ENCODE measurements at regions not wholly inside any gene's neighbourhood (a gene's known extent, or its start where the extent isn't known, plus 50 kb on each side); places are given as distances from the start of the nearest gene placed in this dataset.

DNA sequence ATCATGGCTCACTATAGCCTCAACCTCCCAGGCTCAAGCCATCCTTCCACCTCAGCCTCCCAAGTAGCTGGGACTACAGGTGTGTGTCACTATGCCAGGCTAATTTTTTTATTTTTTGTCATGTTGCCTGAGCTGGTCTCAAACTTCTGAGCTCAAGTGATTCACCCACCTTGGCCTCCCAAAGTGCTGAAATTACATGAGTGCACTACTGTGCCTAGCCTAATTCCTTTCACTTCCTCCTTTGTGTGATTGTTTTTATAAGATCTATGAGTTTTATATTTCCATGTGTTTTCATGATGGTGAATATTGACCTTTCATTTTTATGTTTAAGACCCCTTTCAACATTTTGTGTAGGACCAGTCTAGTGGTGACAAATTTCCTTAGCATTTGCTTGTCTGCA lies 55.2 kb upstream of the IL12B start:
- Mint-ChIP-seq H3K9me3 (peaks cover 69% of the 10 kb centered on the region), H3K36me3 (ENCODE audit: insufficient read depth) (no peaks in the 10 kb centered on the region)

DNA sequence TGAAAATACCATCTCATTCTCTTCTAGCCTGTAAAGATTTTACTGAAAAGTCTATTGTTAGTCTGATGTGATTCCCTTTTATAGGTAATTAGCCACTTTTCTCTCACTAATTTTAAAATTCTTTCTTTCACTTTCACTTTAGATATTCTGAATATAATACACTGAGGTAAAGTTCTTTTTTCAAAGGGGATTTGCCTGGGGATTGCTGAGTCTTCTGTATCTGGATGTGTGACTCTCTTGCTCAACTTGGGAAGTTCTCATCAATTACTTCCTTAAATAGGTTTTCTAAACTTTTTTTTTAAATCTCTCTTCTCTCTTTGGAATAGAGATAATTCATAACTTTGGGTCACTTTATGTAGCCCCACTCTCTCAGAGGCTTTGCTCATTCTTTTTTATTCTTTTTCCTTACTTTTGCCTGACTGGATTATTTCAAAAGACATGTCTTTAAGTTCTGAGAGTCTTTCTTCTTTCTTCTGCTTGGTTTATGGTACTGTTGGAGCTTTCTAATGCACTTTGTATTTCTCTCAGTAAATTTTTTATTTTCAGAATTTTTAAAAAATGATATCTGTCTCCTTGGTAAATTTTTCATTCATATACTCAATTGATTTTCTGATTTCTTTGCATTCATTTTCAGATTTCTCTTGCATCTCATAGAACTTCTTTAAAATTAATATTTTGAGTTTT lies 55.9 kb upstream of the IL12B start:
- ATAC-seq (no peak), DNase-seq (no peak)
- peaks cover 3% of the 10 kb centered on the region for H3K27me3 Mint-ChIP-seq (ENCODE audit: low read depth)
- no peaks in the 10 kb centered on the region for H3K36me3 Mint-ChIP-seq (ENCODE audit: insufficient read depth)
- no peaks in the 10 kb centered on the region for H3K4me1 Mint-ChIP-seq (ENCODE audit: low read depth)
- peaks cover 71% of the 10 kb centered on the region for H3K9me3 Mint-ChIP-seq
- no peak overlapping the region for H3K4me3 Mint-ChIP-seq

More for the DNA sequence above, 55.2 kb upstream of the IL12B start:
- peaks cover 1% of the 10 kb centered on the region for H3K27me3 Mint-ChIP-seq (ENCODE audit: low read depth)
- no peak overlapping the region for H3K4me3 Mint-ChIP-seq
- H3K4me1 Mint-ChIP-seq (ENCODE audit: low read depth): no peaks in the 10 kb centered on the region
- no peak for ATAC-seq
- no peak for DNase-seq

- Mint-ChIP-seq H3K27me3 (ENCODE audit: low read depth) (peaks cover 10% of the 10 kb centered on the region), H3K36me3 (ENCODE audit: insufficient read depth) (no peaks in the 10 kb centered on the region), H3K4me1 (ENCODE audit: low read depth) (no peaks in the 10 kb centered on the region), H3K9me3 (peaks cover 26% of the 10 kb centered on the region), H3K4me3 (no peak overlapping the region)
- no peak for ATAC-seq
- DNase-seq: no peak
Observed at GRCh38 chr5:159392871-159393270, 62.6 kb upstream of the IL12B start.

DNA sequence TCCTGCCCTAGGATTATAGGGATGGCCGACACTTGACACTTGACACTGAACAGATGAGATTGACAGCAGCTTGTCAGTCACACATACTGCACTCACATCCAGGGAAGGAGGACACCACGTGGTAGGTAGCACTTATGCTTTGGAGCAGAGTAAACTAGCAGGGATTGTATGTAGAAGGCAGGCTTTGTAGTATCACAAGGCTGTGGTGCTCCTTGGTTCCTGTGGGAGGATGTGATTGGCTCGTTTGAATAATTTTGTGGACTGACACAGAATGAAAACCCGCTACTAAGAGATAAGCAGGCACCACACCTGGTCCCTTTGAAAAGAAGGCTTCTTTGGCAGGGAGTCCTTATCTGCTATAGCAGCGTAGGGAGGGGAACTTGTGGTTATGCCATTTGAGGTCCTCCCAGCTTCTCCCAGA lies 63.6 kb upstream of the IL12B start:
- Mint-ChIP-seq H3K27me3 (ENCODE audit: low read depth) (peaks cover 10% of the 10 kb centered on the region), H3K4me3 (no peak overlapping the region), H3K36me3 (ENCODE audit: insufficient read depth) (no peaks in the 10 kb centered on the region), H3K4me1 (ENCODE audit: low read depth) (no peaks in the 10 kb centered on the region), H3K9me3 (peaks cover 16% of the 10 kb centered on the region)
- ATAC-seq (no peak), DNase-seq (no peak)

DNA sequence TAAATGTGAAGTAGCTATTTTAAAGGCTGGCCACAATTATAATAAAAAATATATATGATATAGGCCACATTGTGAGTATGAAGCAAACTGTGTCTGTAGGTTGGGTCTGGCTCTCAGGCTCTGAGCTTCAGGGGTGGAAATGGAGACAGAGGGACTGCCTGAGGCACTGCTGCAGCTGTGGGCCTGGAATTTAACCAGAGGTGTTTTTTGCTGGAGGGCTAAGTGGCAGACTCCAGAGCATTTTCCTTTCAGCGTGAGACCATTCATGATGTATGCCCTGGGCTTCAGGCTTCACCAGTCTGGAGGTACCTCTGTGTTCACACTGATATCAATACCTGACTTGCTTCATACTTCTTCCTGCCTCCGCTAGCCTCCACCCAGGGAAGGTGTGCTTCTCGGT lies 64.9 kb upstream of the IL12B start:
- H3K36me3 Mint-ChIP-seq (ENCODE audit: insufficient read depth): no peaks in the 10 kb centered on the region
- ATAC-seq (no peak), DNase-seq (no peak)
- peaks cover 5% of the 10 kb centered on the region for H3K9me3 Mint-ChIP-seq
- no peak overlapping the region for H3K4me3 Mint-ChIP-seq
- peaks cover 10% of the 10 kb centered on the region for H3K27me3 Mint-ChIP-seq (ENCODE audit: low read depth)
- no peaks in the 10 kb centered on the region for H3K4me1 Mint-ChIP-seq (ENCODE audit: low read depth)

- no peaks in the 10 kb centered on the region for H3K36me3 Mint-ChIP-seq (ENCODE audit: insufficient read depth)
- H3K4me1 Mint-ChIP-seq (ENCODE audit: low read depth): no peaks in the 10 kb centered on the region
- DNase-seq (no peak), ATAC-seq (no peak)
- peaks cover 12% of the 10 kb centered on the region for H3K27me3 Mint-ChIP-seq (ENCODE audit: low read depth)
- no peaks in the 10 kb centered on the region for H3K9me3 Mint-ChIP-seq
- H3K4me3 Mint-ChIP-seq: no peak overlapping the region
Observed at GRCh38 chr5:159398936-159399335, 68.6 kb upstream of the IL12B start.

DNA sequence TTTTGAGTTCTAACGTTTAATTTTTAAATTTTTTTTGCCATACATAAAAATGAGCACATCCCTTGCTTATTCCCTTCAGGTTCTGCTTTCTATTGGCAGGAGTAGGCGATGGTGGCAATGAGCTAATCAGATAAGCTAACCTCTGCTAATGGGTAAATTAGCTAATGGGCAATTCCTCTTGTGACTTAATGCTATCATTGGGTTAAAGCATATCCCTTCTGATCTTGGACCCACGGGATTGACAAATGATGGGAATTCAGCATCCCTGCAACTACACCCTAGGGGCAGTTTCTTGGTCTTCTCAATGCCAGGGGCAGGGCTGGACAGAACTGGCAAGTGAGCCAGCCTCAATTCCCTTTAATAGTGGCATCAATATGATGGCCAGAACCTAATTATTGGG lies 70.2 kb upstream of the IL12B start:
- ATAC-seq: no peak
- Mint-ChIP-seq H3K4me1 (ENCODE audit: low read depth) (no peaks in the 10 kb centered on the region), H3K36me3 (ENCODE audit: insufficient read depth) (no peaks in the 10 kb centered on the region), H3K9me3 (no peaks in the 10 kb centered on the region), H3K4me3 (no peak overlapping the region), H3K27me3 (ENCODE audit: low read depth) (peaks cover 14% of the 10 kb centered on the region)
- no peak for DNase-seq

GRCh38 chr5:159402311-159402710 lies 72.0 kb upstream of the IL12B start:
- no peak for DNase-seq
- Mint-ChIP-seq H3K27me3 (ENCODE audit: low read depth) (peaks cover 14% of the 10 kb centered on the region), H3K9me3 (no peaks in the 10 kb centered on the region), H3K36me3 (ENCODE audit: insufficient read depth) (no peaks in the 10 kb centered on the region), H3K4me1 (ENCODE audit: low read depth) (no peaks in the 10 kb centered on the region), H3K4me3 (no peak overlapping the region)
- no peak for ATAC-seq

DNA sequence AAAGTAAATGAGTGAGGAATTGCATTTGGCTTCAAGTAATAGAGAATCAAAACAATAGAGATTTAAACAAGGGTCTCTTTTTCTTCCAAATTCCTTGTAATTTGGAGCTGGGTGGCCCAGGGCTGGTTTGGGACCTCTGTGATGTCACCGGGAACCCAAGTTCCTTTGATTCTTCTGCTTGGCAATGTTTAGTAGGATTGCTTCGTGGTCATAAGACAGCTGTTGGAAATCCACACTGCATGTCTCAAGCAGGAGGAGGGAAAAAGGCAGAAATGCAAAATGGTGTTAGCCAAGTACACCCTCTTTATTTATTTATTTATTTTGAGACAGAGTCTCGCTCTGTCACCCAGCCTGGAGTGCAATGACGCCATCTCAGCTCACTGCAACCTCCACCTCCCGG lies 72.6 kb upstream of the IL12B start:
- Mint-ChIP-seq H3K27me3 (ENCODE audit: low read depth) (peaks cover 14% of the 10 kb centered on the region), H3K4me1 (ENCODE audit: low read depth) (no peaks in the 10 kb centered on the region)

DNA sequence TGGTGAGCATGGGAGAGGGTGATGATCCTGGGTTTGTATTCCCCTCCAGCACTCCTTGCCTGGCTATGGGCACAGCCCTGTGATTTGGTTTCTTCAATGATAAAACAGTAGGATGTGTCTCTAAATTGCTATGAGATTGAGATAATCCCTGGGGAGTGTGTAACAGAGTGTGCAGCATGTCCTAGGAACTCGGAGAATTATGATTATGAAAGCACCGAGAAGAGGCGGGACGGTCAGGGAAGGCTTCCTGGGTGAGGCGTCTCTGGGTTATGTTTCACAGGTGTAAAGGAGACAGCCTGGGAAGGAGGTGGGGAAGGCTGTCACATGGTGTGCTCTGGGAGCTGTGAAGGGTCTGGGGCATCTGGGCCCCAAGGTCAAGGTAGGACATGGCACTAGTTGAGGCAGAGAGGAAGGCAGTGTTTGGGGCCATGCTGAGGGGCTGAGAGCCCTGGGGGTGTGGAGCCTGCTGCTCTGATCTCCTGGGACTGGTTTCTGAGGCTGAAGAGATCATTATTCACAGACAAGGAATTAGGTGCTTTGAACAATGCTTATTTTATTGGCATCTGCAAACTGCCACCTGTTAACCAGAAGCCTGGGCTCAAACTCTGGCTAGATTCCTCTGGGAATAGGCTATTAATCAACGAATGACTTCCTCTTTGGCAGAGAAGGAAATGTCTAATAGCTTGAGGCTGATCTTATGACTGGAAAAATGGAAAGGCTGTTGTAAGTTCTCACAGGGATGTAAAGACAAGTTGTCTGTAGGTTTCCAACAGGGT lies 73.8 kb upstream of the IL12B start:
- no peak overlapping the region for H3K4me3 Mint-ChIP-seq
- DNase-seq (no peak), ATAC-seq (no peak)
- H3K4me1 Mint-ChIP-seq (ENCODE audit: low read depth): peaks cover 4% of the 10 kb centered on the region
- no peaks in the 10 kb centered on the region for H3K9me3 Mint-ChIP-seq
- H3K36me3 Mint-ChIP-seq (ENCODE audit: insufficient read depth): no peaks in the 10 kb centered on the region
- H3K27me3 Mint-ChIP-seq (ENCODE audit: low read depth): peaks cover 14% of the 10 kb centered on the region

More for the DNA sequence above, 72.6 kb upstream of the IL12B start:
- ATAC-seq: no peak
- no peak for DNase-seq
- no peak overlapping the region for H3K4me3 Mint-ChIP-seq
- no peaks in the 10 kb centered on the region for H3K9me3 Mint-ChIP-seq
- H3K36me3 Mint-ChIP-seq (ENCODE audit: insufficient read depth): no peaks in the 10 kb centered on the region

DNA sequence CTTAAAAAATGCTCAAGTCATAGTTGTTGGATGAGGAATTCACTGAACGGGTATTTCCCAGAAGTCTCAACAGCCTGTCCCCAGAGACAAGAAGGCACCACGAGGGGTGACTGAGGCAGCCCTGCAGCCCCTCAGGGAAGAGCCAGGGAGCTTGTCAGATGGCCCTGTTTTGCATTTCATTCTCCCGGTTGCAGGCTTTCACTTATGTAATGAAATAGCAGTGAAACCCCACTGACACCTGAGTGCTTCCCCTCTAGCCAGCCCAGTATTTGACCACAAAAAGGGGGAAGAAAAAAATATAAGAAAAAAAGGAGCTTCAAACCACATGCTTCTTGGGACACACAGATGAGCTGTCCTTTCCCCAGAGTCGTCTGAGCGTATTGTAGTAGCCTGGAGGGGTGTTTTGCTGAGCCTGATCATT lies 75.3 kb upstream of the IL12B start:
- Mint-ChIP-seq H3K27me3 (ENCODE audit: low read depth) (peaks cover 14% of the 10 kb centered on the region), H3K36me3 (ENCODE audit: insufficient read depth) (no peaks in the 10 kb centered on the region)
- no peak for ATAC-seq

DNA sequence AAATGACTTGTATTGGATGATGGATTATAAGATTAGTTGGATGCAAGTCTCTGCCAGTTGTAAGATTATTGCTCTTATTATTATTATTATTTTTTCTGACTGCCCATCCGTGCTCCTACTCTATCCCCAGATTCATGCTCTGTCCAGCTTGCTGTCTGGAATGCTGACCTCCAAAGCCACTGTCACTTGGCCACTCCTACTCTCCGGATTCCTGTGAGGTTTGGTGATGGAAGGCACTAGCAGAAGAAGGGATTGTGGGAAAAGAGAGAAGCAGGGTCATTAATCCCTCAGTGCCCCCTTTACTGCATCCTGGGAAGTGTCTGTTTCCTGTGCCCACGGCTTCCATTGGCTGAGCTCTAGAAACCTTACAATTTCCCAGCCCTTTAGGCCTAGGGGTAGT lies 76.3 kb upstream of the IL12B start:
- Mint-ChIP-seq H3K4me1 (ENCODE audit: low read depth) (peaks cover 28% of the 10 kb centered on the region), H3K9me3 (no peaks in the 10 kb centered on the region), H3K27me3 (ENCODE audit: low read depth) (peaks cover 13% of the 10 kb centered on the region), H3K4me3 (no peak overlapping the region), H3K36me3 (ENCODE audit: insufficient read depth) (no peaks in the 10 kb centered on the region)
- ATAC-seq (no peak), DNase-seq (no peak)

More for the DNA sequence above, 75.3 kb upstream of the IL12B start:
- Mint-ChIP-seq H3K4me1 (ENCODE audit: low read depth) (peaks cover 19% of the 10 kb centered on the region), H3K9me3 (no peaks in the 10 kb centered on the region), H3K4me3 (no peak overlapping the region)
- no peak for DNase-seq

DNA sequence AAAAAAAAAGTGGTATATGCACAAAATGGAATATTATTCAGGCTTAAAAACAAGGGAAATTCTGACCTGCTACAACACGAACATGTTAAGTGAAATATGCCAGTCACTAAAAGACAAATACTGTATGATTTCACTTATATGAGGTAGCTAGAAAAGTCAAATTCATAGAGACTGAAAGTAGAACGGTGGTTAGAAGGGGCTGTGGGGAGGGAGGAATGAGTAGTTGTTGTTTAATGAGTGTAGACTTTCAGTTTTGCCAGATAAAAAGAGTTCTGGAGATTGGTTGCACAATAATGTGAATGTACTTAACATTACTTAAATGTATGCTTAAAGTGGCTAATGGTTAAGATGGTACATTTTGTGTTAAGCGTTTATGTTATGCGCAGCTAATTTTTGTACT lies 79.5 kb upstream of the IL12B start:
- Mint-ChIP-seq H3K4me1 (ENCODE audit: low read depth) (peaks cover 53% of the 10 kb centered on the region), H3K36me3 (ENCODE audit: insufficient read depth) (no peaks in the 10 kb centered on the region), H3K27me3 (ENCODE audit: low read depth) (peaks cover 4% of the 10 kb centered on the region), H3K9me3 (no peaks in the 10 kb centered on the region), H3K4me3 (no peak overlapping the region)
- ATAC-seq (peak; percentile 76 to 81), DNase-seq (no peak)

DNA sequence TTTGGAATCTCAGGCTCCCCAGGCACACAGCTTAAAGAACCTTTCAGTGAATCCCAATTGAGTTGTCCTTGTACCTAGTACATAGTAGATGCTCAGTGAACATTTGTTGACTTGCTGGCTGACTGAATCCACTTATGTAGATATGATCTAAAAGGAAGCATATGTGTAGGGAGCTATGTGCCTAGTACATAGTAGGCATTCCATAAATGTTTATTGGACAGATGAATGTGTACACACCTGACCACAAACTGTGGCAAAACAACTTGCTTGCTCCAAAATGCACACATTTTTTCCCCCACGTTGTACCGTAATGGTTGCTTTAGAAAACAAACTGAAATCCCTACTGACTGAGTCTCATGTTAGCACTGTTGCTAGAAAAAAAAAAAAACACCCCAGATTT lies 80.2 kb upstream of the IL12B start:
- H3K4me1 Mint-ChIP-seq (ENCODE audit: low read depth): peaks cover 56% of the 10 kb centered on the region
- H3K27me3 Mint-ChIP-seq (ENCODE audit: low read depth): no peaks in the 10 kb centered on the region
- H3K36me3 Mint-ChIP-seq (ENCODE audit: insufficient read depth): no peaks in the 10 kb centered on the region
- no peaks in the 10 kb centered on the region for H3K9me3 Mint-ChIP-seq
- ATAC-seq (no peak), DNase-seq (no peak)
- no peak overlapping the region for H3K4me3 Mint-ChIP-seq

GRCh38 chr5:159411115-159411514 lies 80.8 kb upstream of the IL12B start:
- Mint-ChIP-seq H3K4me3 (no peak overlapping the region), H3K9me3 (no peaks in the 10 kb centered on the region), H3K36me3 (ENCODE audit: insufficient read depth) (no peaks in the 10 kb centered on the region), H3K27me3 (ENCODE audit: low read depth) (no peaks in the 10 kb centered on the region), H3K4me1 (ENCODE audit: low read depth) (peaks cover 56% of the 10 kb centered on the region)
- ATAC-seq (no peak), DNase-seq (no peak)

All from activated T-cell treated with anti-CD3 and anti-CD28 coated beads, Interleukin-2, amount 50 U/mL, for 4 hours (primary cell).